ENCODE measurements at regions not wholly inside any gene's neighbourhood (a gene's known extent, or its start where the extent isn't known, plus 50 kb on each side); places are given as distances from the start of the nearest gene placed in this dataset.
A peak's percentile ranks its signal among the peaks of the same experiment; 100 is the strongest.

DNA sequence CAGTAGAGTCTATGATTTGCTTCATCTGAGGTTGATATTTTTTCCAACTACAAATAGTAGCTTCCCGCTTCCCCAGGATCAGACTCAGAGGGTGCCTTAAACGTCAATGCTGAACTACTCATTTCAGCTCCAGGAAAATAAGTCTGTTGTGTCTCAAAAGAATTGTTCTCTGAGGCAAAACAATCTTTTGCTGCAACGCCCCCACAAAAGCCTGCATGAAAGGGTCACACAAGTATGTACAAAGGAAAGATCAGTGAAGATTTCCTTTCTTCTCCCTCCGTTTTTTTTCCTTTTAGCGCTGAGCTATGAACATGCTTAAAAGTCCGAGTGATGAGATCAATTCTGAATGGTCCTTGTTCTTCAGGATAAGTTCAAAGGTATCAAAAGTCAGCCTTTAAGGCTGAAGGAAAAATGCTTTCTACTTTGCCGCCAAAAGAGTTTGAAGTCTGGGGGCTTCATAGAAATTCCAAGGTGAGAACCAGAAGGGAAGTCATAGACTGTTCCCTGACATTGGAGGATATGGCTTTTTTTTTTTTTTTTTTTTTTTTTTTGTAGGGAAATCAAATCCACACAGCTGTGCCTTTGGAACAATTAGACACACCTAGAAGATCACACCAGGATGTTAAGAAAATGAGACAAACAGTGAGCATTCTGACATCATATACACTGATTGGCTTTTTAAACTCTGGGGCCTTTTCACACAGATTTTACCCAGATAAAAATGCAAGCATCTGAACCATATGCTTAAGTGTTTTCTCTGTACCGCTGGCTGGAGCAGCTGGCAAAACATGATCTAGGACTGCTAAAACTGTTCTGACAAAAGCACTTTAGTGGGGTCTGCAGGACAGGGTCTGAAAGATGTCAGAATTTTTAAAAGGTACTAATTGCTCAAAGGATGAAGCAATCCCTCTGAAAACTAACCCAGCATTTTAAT lies 329.3 kb downstream of the ENC1 start:
- DNase-seq = peak; percentile 18

DNA sequence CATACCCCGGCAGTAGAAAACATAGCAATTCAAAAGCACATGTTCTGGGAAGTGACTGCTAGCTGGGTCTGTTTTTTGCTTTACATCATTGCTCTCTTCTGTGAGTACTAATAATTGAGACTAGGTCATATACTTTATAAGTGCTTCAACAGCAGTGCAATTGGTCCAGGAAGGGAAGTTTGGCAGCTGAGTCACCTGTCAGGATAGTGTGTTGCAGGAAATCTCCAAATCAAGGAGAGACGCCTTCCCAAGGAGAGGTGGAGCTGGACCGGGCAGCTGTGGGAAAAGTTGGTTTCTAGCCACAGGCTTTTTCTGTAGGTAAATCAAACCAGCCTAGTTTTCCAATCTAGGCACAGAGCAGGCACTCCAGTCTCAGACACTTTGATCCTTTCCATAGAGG lies 330.1 kb downstream of the ENC1 start:
- no peak for DNase-seq

DNA sequence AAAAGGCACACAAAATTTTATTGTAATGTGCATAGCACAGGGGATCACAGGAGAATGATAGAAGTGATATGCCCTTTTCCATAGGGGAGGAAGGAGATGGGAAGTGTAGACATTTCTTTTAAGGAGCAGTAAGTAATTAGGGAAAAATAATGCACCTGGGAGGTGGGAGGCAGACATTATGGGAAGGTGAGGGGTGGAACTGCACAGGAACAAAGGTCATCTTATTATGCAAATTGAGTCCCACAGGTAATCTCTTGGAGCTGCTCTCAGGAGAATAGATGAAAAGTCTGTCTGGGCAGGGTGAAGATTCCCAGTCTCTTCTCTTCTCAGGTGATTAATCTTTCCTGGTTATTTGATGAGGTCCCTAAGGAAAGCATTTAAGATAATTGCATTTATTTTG lies 331.5 kb downstream of the ENC1 start:
- DNase-seq = no peak

DNA sequence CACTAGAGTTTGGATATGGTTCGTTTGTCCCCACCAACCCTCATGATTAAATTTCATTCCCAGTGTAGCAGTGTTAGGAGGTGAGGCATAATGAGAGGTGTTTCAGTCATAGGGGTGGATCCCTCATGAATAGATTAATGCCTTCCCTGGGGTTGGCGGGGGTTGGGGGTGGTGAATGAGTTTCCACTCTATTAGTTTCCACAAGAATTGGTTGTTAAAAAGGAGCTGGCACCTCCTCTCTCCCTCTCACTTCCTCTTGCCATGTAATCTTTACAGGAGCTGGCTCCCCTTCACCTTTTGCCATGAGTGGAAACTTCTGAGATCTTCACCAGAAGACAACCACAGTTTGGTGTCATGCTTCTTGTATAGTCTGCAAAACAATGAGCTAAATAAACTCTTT lies 333.7 kb downstream of the ENC1 start:
- DNase-seq = no peak

DNA sequence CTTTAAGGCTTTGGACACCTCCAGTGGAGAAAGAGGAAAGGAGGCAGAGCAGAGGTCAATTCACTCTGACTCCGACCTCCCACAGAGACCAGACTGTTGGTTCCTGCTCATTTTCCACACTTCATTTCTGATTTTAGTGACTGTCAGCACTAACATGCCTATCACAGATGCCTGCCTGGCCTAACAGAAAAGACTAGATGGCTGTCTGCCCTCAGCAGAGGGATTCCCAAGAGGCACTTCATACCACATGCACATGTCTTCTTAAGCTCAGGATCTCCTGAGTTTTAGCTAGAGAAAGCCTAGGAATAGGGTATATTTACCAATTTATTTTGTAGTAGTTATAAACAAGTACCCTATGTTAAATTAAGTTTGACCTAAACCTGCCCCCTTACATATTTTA lies 336.0 kb downstream of the ENC1 start:
- DNase-seq = no peak

DNA sequence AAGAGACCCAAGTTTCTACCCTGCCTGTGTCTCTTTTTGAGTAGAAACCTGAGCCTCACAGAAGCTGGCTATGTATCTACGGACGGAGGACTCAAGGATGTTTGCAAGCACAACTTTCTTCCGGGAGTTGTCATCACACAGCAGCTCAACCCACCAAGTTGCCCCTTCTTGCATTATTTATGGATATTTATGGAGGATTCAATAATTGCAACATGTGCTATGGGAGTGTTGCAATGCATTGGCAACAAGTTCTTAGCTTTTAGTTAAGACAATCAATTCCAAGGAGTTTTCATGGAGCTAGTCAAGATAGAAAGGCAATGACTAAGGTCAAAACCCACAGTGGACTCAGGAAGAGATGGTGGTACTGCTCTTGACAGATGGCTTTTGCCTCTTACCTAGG lies 336.9 kb downstream of the ENC1 start:
- no peak for DNase-seq

DNA sequence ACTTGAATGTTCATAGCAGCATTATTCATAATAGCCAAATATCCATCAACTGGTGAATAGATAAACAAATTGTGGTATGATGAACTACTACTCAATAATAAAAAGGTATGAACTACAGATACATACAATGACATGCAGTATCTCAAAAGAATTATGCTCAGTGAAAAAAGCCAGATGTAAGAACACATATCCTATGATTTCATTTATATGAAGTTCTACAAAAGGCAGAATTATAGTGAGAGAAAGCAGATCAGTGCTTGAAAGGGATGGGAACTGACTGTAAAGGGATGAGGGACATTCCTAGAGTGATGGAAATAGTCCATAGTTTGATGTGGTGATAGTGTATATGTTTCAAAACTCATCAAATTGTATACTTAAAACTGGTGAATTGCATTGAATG lies 339.0 kb downstream of the ENC1 start:
- no peak for DNase-seq

DNA sequence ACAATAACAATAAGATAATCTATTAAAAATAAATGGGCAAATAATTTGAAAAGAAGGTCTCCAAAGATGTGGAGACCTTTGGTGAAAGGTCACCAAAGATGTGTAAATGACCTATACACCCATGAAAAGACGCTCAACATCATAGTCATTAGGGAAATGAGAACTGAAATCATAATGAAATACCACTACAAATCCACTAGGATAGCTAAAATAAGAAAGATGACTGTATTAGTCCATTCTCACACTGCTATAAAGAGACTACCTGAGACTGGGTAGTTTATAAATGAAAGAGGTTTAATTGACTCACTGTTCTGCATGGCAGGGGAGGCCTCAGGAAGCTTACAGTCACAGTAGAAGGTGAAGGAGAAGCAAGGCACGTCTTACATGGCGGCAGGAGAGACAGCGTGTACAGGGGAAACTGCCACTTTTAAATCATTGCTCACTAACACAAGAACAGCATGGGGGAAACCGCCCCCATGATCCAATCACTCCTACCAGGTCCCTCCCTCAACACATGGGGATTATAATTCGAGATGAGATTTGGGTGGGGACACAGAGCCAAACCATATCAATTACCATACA lies 339.6 kb downstream of the ENC1 start:
- DNase-seq = no peak

DNA sequence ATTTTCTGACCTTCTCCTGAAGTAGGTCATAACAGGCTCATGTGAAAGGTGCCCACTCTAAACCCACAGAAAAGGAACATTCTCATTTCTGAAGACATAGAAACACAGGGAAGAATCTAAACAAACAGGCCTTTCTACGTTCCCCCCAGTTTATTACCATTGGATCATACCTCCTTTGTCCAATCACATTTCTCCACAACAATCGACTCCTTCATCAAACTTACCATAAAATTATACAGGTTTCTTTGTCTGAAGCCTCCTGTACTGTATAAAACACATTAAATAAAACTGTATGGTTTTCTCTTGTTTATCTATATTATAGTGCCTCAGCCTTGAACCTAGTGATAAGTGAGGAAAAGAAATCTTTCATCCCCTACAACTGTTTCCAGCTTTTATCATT lies 340.7 kb downstream of the ENC1 start:
- no peak for DNase-seq

DNA sequence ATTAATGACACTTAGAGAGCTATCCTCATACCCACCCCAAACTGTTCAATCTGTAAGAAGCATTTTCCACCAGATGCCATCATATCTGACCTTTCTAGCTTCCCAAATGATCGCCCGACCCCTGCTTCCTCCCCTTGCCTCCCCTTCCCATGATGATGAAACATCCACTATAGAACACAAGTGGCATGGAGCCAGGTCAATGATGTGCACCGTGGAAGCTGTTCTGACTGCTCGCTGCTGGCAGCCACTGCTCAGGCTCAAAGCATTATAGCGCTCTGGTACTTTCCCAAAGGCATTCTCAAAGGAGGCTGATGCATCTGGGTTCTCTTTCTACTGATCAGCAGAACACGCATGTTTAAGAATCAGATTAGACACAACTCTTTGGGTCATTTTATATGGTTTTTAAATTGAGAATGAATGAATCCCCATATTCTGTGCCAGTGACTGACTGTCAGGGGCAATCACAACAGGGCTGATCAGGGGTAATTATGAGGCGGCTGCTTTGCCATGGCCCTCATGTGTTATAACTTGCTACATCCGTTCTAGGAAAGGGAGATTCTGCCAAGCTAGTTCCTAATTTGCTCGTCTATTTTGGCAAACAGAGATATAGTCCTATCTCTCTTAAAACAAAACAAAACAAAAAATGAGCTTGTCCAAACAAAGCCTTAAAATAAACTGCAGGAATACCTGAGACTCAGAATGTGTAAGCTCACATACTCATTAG lies 343.7 kb downstream of the ENC1 start:
- DNase-seq = no peak

DNA sequence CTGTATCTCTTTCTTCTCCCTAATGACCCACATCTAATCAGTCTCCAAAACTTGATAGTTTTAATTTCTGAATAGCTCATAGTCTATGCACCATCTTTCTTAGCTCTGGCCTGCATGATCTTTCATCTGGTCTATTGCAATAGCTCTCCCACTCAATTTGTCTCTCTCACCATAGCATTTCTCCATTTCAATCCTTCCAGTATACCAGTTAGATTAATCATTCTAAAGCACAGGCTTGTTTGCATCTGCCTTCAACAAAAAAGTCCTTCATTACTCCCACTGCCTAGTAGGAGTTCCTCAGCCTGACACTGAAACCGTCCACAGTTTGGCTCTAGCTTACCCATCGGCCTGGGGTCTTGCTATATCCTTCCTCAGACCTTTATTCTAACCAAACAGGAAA lies 344.9 kb downstream of the ENC1 start:
- no peak for DNase-seq

DNA sequence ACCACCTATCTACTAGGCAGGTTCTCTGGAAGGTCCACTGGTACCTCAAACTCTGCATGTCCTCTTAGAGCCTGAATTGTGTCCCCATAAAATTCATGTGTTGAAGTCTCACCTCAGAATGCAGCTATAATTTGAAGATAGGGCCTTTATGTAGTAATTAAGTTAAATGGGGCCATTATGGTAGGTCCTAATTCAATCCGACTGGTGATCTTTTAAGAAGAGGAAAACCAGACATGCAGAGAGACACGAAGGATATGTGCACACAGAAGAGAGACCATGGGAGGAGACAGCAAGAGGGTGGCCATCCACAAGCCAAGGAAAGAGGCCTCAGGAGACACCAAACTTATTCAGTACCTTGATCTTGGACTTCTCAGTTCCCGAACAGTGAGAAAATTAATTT lies 345.4 kb downstream of the ENC1 start:
- DNase-seq = no peak

DNA sequence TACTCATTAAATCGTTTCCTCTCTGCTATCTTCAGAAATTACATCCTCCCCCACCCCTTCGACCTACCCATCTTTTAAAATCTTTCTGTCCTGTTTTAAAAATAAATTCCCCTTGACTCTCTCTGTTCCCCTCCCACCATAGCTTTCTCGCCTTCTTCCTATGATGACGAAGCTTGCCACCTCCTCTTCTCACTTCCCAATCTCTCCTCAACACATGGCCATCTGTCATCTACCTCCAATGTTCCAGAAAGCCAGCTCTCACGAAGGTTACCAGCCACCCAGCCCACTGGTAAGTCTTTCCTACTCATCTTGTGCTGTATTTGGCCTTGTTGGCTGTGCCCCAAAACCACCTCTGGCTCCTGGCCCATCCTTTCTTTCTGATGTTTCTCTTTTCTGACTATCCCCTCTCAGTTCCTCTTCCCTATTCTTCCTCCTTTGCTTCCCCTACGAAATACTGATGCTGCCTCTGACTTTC lies 346.3 kb downstream of the ENC1 start:
- DNase-seq = no peak

DNA sequence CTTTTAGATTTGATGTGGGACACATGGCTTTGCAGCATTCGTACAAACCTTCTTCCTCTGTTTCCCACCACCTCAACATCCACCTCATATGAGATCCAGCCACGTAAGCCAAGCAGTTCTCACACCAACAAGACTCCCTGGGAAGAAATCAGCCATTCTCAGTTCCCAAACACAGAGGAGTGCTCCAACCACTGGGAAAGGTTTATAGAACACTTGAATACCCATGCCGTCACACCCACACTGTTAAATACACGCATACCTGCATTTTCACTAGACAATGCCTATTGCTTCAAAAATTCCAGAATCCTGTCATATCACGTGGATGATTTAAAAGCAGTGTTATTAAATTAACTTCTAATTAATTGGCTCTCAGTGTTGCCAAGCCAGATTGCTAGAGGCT lies 347.3 kb downstream of the ENC1 start:
- DNase-seq = no peak

DNA sequence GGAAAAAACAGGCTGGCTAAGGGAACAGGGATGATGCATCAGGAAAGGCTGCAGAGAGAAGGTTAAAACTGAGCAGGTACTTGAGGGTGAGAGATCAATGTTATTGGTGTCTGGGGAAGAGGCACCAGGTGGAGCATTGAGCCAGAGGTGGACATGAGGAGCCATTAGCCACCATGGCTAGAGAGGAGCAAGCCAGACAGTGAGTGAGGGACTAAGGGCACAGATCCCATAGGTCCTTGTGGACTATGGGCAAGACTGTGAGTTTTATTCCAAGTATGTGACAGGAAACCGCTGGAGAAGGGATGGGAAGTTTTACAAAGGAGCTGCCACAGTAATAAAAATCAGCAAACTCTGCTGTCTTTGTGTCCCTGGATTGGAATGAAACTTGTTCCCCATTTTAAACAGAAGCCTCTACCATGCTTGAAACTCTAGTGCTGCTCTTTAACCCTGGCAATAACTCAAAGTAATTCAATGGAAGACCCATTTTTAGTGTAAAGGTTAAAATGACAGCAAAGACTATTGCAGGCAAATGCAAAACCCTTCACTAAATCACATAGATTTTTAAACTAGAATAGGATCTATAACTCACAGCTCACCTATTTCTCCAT lies 349.8 kb downstream of the ENC1 start:
- DNase-seq = no peak

DNA sequence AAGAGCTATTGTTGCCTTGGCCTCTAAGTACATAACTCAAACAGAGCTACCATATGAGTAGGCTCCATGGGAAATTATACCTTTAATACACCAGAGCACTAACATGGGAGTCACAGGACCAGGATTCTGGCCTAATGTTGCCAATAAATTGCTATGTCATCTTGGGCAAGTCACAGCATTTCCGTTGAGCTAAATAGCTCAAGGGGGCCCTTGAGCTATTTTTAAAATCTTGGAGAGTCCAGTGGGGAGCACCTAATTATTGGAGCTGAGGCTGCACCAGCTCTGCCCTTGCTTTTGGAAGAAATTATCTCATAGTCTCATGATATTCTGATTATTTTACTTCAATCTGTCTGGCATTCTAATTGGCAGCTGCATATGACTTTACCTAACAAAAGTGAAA lies 350.8 kb downstream of the ENC1 start:
- no peak for DNase-seq

DNA sequence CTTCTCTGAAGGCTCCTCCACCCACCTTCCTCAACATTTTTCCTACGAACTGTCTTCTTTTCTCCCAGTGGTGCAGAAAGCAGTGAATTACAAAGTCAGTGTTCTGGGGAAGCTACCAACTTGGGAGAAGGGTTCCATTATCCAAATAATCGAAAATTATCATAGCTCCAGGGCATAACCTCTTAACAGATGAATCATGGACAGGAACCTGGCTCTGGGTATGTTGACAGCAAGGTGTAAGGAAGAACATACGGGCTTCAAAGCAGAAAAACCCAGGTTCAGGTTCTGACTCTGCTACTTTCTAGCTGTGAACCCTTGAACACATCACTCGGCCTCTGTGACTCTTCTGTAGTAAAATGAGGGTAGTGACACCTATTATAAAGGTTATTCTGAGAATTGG lies 351.3 kb downstream of the ENC1 start:
- no peak for DNase-seq

DNA sequence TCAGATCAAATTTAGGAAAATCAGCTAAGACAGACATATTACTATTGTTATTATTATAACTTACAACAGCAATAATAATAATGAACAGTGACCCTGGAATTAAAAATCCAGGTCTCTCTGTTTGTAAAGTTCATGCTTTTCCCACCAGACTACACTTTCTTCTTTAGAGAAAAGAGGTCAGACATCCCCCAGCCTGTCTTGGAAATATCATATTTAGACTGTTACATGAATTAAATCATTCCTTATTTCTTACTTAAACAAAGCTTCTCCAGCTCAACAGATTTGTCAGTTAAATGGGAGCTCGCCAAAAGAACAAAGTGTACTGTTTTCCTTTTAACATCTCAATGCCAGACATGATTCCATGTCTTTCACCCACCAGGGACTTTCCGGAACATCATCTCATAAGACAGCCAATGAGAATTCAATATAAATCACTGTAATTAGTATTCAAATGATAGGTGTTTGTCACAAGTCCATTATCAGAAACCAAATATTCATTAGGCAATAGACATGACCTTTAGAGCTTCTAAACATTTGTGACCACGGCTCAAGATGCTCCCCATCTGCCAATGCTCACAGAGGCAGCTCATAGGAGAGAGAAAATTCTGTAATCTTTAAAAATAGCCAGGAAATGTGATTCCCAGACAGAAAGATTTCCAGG lies 351.9 kb downstream of the ENC1 start:
- no peak for DNase-seq

DNA sequence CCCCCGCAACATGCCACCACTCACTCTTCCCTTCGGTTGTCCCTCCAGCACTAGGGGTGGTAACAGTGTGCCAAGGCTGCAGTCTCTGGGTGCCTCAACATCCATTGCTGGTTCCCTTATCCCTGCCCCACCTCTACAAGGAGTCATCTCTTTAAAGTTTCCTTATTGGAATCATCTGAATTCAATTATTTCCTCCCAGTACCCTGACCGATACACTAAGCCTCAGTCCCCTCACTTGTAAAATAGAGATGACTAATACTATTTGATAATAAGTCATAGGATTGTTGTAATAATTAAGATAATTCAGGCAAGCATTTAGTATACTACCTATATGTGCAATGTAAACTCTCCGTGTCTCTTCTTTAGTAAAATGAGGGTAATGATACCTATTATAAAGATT lies 352.5 kb downstream of the ENC1 start:
- no peak for DNase-seq

DNA sequence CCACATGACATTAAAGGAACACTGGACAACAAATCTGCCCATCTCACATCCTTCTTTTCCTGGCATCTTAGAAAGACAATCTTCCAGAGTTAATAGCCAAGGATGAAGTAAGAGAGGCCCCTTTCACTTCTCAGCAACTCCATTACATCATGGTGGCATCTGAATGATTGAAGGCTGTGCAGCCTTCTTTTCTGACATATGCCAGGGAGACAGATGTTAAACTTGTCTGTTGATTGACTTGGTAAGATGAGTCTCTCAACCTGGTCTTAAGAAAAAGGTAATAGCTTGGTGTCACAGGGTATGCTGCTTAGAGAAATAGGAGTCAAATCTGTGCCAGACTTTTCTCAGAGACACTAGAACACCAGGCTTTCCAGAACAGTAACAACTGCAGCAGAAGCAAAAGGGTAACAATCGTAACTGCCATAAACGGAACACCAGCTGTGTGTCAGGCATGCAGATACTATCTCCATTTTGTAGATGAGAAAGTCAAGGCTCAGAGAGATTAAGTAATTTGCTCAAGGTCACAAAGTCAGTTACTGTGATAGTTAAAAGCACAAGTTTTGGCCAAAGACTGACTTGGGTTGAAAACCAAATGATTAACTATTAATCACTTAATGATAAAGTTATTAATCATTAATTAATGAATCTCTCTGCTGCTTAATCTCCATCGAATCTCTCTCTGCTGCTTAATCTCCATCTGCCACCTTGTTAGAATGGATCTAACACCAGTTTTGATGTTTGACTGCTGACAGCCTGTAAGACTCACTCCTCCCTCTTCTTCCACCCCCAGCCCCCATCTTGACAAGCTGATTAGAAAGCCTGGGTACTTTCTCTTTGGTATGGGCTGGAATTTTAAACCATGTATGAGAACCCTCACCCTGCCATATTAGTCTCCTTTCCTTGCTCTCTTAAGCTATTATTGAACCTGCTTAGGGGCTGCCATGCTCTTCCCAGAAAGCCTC lies 353.5 kb downstream of the ENC1 start:
- DNase-seq = peak; percentile 77

DNA sequence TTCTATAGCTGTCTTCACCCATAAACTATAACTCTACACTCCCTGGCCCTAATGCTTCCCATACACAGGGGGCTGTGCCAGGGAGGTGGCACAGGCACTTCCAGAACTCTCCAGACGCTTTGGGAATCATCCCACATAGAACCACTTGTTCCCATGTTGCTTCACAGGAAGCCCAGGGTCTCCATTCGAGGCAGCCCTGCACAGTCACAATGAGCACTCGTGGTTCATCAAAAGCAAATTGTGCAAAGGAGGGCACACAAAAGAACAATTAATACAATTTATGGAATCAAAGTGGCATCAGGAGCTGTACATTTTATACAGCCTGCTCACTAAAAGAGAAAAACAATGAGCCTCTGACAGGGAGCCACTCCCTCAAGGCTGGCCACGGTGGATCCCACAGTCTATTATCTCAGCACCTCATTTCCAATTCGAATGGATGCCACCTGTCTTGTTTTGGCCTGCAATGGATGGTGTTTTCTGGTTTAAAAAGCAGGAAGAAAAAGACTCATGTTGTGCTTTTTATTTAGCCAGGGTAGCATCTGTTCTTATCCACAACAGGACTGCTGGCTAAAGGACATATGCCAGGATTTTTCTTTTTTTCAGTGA lies 354.8 kb downstream of the ENC1 start:
- no peak for DNase-seq
